Neural cell (in vitro differentiated cells): ENCODE measurements at regions not wholly inside any gene's neighbourhood (a gene's known extent, or its start where the extent isn't known, plus 50 kb on each side); places are given as distances from the start of the nearest gene placed in this dataset.

Experiments
- EP300 ChIP-seq: fragments of 450-650 bp; conservative IDR thresholded peaks from 2 replicates; pipeline ENCODE4 v1.6.1; 2014; ENCODE audit warnings: antibody characterized with exemption, mild to moderate bottlenecking, moderate library complexity; ENCODE audit not compliant: poor library complexity, severe bottlenecking
- EZH2 ChIP-seq: fragments of 200-600, 300-800 bp; shearing (Covaris generic), sonication (generic); IDR thresholded peaks from 2 replicates; pipeline ENCODE4 v1.6.1; 2014; ENCODE audit warnings: antibody characterized with exemption, low read length, borderline replicate concordance, mild to moderate bottlenecking; ENCODE audit not compliant: insufficient read depth, poor library complexity, severe bottlenecking
- POLR2AphosphoS5 ChIP-seq: IDR thresholded peaks from 2 replicates; pipeline ENCODE4 v1.6.1; 2012
- SMC3 ChIP-seq: fragments of 450-650 bp; conservative IDR thresholded peaks from 2 replicates; pipeline ENCODE4 v1.6.1; 2014; ENCODE audit warnings: antibody characterized with exemption, mild to moderate bottlenecking, moderate library complexity; ENCODE audit not compliant: poor library complexity
- TAF1 ChIP-seq: IDR thresholded peaks from 2 replicates; pipeline ENCODE4 v1.6.1; 2012; ENCODE audit warnings: low read depth
- TF ChIP-seq, protein P1 (sequence below): fragments of 450-650 bp; IDR thresholded peaks from 2 replicates; pipeline ENCODE4 v1.5.1; 2014; ENCODE audit warnings: antibody characterized with exemption, mild to moderate bottlenecking, moderate library complexity; ENCODE audit not compliant: poor library complexity, severe bottlenecking

DNA sequence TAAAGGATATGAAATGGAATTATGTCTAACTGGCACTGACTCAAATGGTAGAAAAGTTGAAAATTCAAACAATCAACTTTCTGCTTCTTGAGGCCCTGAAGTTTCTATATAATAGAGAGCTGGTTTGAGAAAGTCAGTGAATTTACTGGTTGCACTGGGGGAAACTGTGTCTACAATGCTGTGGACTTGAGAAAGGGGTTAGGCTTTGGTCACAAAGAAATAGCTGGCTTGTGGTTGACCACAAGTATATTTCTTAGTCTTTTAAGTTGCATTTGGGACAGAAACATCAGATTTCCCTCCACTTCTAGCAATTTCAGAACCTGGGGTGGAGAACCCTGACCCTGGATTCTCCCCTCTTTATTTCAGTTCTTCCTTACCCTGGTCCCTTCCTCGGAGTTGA, 192.6 kb upstream of the ACTBL2 start:
- TF ChIP-seq SMC3: no peak
- TF ChIP-seq, protein P1, sequence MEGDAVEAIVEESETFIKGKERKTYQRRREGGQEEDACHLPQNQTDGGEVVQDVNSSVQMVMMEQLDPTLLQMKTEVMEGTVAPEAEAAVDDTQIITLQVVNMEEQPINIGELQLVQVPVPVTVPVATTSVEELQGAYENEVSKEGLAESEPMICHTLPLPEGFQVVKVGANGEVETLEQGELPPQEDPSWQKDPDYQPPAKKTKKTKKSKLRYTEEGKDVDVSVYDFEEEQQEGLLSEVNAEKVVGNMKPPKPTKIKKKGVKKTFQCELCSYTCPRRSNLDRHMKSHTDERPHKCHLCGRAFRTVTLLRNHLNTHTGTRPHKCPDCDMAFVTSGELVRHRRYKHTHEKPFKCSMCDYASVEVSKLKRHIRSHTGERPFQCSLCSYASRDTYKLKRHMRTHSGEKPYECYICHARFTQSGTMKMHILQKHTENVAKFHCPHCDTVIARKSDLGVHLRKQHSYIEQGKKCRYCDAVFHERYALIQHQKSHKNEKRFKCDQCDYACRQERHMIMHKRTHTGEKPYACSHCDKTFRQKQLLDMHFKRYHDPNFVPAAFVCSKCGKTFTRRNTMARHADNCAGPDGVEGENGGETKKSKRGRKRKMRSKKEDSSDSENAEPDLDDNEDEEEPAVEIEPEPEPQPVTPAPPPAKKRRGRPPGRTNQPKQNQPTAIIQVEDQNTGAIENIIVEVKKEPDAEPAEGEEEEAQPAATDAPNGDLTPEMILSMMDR: no peak
- TF ChIP-seq EZH2: no peak
- no peak for TF ChIP-seq TAF1
- no peak for TF ChIP-seq EP300
- no peak for TF ChIP-seq POLR2AphosphoS5
